ENCODE measurements at regions not wholly inside any gene's neighbourhood (a gene's known extent, or its start where the extent isn't known, plus 50 kb on each side); places are given as distances from the start of the nearest gene placed in this dataset.

- H3K36me3 ChIP-seq (ENCODE audit: insufficient read depth, low read length): no peaks in the 10 kb centered on the region
- POLR2A ChIA-PET: no interaction called here
- intact Hi-C loops (cut with micrococcal nuclease; ENCODE audit: unreplicated experiment): no loop called here
- DNase-seq (ENCODE audit: low spot score): no peak
- H3K79me2 ChIP-seq (ENCODE audit: insufficient read depth, low read depth, low read length): no peaks in the 10 kb centered on the region
- H2AFZ ChIP-seq (ENCODE audit: low read length): no peak overlapping the region
- no peak overlapping the region for H3K27ac ChIP-seq (ENCODE audit: low read depth, low read length, poor library complexity, severe bottlenecking)
- no peak for TF ChIP-seq EZH2phosphoT487 (IDR thresholded peaks at IDR 0.05; ENCODE audit: borderline replicate concordance, low read depth, low read length)
- TF ChIP-seq, protein P1, sequence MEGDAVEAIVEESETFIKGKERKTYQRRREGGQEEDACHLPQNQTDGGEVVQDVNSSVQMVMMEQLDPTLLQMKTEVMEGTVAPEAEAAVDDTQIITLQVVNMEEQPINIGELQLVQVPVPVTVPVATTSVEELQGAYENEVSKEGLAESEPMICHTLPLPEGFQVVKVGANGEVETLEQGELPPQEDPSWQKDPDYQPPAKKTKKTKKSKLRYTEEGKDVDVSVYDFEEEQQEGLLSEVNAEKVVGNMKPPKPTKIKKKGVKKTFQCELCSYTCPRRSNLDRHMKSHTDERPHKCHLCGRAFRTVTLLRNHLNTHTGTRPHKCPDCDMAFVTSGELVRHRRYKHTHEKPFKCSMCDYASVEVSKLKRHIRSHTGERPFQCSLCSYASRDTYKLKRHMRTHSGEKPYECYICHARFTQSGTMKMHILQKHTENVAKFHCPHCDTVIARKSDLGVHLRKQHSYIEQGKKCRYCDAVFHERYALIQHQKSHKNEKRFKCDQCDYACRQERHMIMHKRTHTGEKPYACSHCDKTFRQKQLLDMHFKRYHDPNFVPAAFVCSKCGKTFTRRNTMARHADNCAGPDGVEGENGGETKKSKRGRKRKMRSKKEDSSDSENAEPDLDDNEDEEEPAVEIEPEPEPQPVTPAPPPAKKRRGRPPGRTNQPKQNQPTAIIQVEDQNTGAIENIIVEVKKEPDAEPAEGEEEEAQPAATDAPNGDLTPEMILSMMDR (conservative IDR thresholded peaks at IDR 0.05; ENCODE audit: low read length): no peak
- no peaks in the 10 kb centered on the region for H3K4me1 ChIP-seq (ENCODE audit: insufficient read depth, low read length, poor library complexity, severe bottlenecking)
- no TSS peak for BruUV-seq (replicated peaks)
- no peaks in the 10 kb centered on the region for H3K9me2 ChIP-seq (ENCODE audit: insufficient read depth, low read length)
- no peaks in the 10 kb centered on the region for H3K9me3 ChIP-seq (ENCODE audit: low read length)
- no peak overlapping the region for H3K4me2 ChIP-seq (ENCODE audit: low read length)
- H4K20me1 ChIP-seq (ENCODE audit: insufficient read depth, low read length): no peaks in the 10 kb centered on the region
- H3K4me3 ChIP-seq (ENCODE audit: low read depth, low read length, poor library complexity, severe bottlenecking): no peak overlapping the region
- CTCF ChIA-PET (ENCODE audit: unreplicated experiment): no interaction called here
Observed at GRCh38 chr2:41216978-41217377, 765.1 kb upstream of the SLC8A1 start.

DNA sequence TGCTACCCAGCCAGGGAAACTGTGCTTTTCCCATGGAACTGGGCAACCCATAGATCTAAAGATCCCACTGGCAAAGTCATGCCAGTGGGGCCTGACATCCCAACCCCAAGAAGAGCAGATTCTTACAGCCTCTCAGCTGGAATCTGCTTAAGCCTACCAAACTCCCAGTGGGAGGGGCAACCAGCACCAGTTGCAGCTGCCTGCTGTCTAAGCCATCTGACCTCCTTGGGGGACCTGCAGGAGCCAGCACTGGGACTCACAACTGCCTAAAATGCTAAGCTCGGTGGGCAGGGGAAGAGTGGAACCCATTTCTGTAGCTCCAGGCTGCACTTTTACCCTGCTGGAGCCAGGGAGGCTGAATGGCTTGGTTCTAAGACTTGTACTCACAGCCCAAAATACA lies 770.7 kb upstream of the SLC8A1 start:
- CTCF ChIA-PET (ENCODE audit: unreplicated experiment): no interaction called here

DNA sequence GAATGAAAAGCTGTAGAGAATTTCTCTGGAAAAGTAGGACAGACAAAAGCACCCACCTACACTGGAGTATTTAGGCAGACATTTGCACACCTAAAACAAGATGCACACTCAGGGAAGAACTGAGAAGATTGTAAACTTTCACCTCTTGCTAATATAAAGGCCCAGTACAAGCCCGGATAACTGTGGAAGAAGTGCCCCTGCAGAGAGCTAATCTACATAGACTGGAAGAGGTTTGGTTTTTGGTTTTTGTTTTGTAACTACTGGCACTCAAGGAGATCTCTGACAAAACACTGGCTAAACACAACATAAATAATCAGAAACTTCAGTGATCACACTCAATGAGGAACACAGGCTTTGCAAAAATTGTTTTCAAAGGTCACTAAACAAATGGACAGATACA lies 782.2 kb upstream of the SLC8A1 start:
- H3K4me2 ChIP-seq (ENCODE audit: low read length): no peak overlapping the region
- no peaks in the 10 kb centered on the region for H3K9me3 ChIP-seq (ENCODE audit: low read length)
- no peaks in the 10 kb centered on the region for H3K4me1 ChIP-seq (ENCODE audit: insufficient read depth, low read length, poor library complexity, severe bottlenecking)
- no peak for TF ChIP-seq EZH2phosphoT487 (IDR thresholded peaks at IDR 0.05; ENCODE audit: borderline replicate concordance, low read depth, low read length)
- TF ChIP-seq, protein P1 (conservative IDR thresholded peaks at IDR 0.05; ENCODE audit: low read length): no peak
- no peak overlapping the region for H2AFZ ChIP-seq (ENCODE audit: low read length)
- no peak for DNase-seq (ENCODE audit: low spot score)
- no peaks in the 10 kb centered on the region for H4K20me1 ChIP-seq (ENCODE audit: insufficient read depth, low read length)
- H3K27ac ChIP-seq (ENCODE audit: low read depth, low read length, poor library complexity, severe bottlenecking): no peak overlapping the region
- BruUV-seq (replicated peaks): no TSS peak
- H3K9me2 ChIP-seq (ENCODE audit: insufficient read depth, low read length): no peaks in the 10 kb centered on the region
- CTCF ChIA-PET (ENCODE audit: unreplicated experiment): no interaction called here
- POLR2A ChIA-PET: no interaction called here
- intact Hi-C loops (cut with micrococcal nuclease; ENCODE audit: unreplicated experiment): no loop called here
- H3K36me3 ChIP-seq (ENCODE audit: insufficient read depth, low read length): no peaks in the 10 kb centered on the region
- H3K79me2 ChIP-seq (ENCODE audit: insufficient read depth, low read depth, low read length): no peaks in the 10 kb centered on the region
- H3K4me3 ChIP-seq (ENCODE audit: low read depth, low read length, poor library complexity, severe bottlenecking): no peak overlapping the region

More for the DNA sequence above, 770.7 kb upstream of the SLC8A1 start:
- H4K20me1 ChIP-seq (ENCODE audit: insufficient read depth, low read length): no peaks in the 10 kb centered on the region
- TF ChIP-seq EZH2phosphoT487 (IDR thresholded peaks at IDR 0.05; ENCODE audit: borderline replicate concordance, low read depth, low read length): no peak
- TF ChIP-seq, protein P1 (conservative IDR thresholded peaks at IDR 0.05; ENCODE audit: low read length): no peak
- intact Hi-C loops (cut with micrococcal nuclease; ENCODE audit: unreplicated experiment): no loop called here
- no peaks in the 10 kb centered on the region for H3K9me3 ChIP-seq (ENCODE audit: low read length)
- H3K79me2 ChIP-seq (ENCODE audit: insufficient read depth, low read depth, low read length): no peaks in the 10 kb centered on the region
- no peak overlapping the region for H3K4me3 ChIP-seq (ENCODE audit: low read depth, low read length, poor library complexity, severe bottlenecking)
- no TSS peak for BruUV-seq (replicated peaks)
- H2AFZ ChIP-seq (ENCODE audit: low read length): no peak overlapping the region
- H3K4me1 ChIP-seq (ENCODE audit: insufficient read depth, low read length, poor library complexity, severe bottlenecking): no peaks in the 10 kb centered on the region
- H3K4me2 ChIP-seq (ENCODE audit: low read length): no peak overlapping the region
- DNase-seq (ENCODE audit: low spot score): no peak
- no peak overlapping the region for H3K27ac ChIP-seq (ENCODE audit: low read depth, low read length, poor library complexity, severe bottlenecking)
- POLR2A ChIA-PET: no interaction called here
- no peaks in the 10 kb centered on the region for H3K9me2 ChIP-seq (ENCODE audit: insufficient read depth, low read length)
- H3K36me3 ChIP-seq (ENCODE audit: insufficient read depth, low read length): no peaks in the 10 kb centered on the region
